HepG2 (cell line): ENCODE measurements at regions not wholly inside any gene's neighbourhood (a gene's known extent, or its start where the extent isn't known, plus 50 kb on each side); places are given as distances from the start of the nearest gene placed in this dataset.

Experiments
- ATAC-seq: fragments of 200-7000 bp; cut with Tn5 transposase; 3 replicates; pipeline ENCODE4 v1.9.1; 2020; ENCODE audit warnings: mild to moderate bottlenecking, moderate library complexity
- BruUV-seq: library from RNA; stranded (reverse); fragments of 400-500 nt; replicated peaks from 2 replicates; lab custom pipeline; 2021; lab: Mats Ljungman, UMichigan
- CTCF ChIA-PET: fragments of 300-600 bp; formaldehyde crosslinking; extraction: SDS; loops from one replicate; lab custom pipeline; 2021; ENCODE audit warnings: low total read pairs, inconsistent platforms, low intra/inter-chr PET ratio; lab: Yijun Ruan, JAX
- POLR2A ChIA-PET: fragments of 350-600 bp; sonication (Branson Sonifier 250); formaldehyde crosslinking; loops from one replicate; lab custom pipeline; 2020; ENCODE audit warnings: antibody characterized with exemption, inconsistent platforms; lab: Yijun Ruan, JAX
- DNase-seq: peaks from one replicate; pipeline ENCODE4 v3.0.0-alpha.2; 2015; ENCODE audit warnings: low spot score
- FAIRE-seq: peaks from 3 replicates; lab custom pipeline; 2011; peaks lifted over from hg19 to GRCh38; lab: Jason Lieb, UNC
- H2AFZ ChIP-seq: one replicate; pipeline ENCODE4 v1.6.1; 2011; ENCODE audit warnings: low read length, inconsistent platforms
- H3K27ac ChIP-seq: fragments of 300-600 bp; 3 replicates; pipeline ENCODE4 v1.8.0; 2011; ENCODE audit warnings: mixed run types, mild to moderate bottlenecking, mixed read lengths, low read length, inconsistent platforms; ENCODE audit not compliant: insufficient read depth; ENCODE audit errors: extremely low read length
- H3K27me3 ChIP-seq, 2 experiments: fragments of 200-600 bp in 1 of 2; 2 replicates in 1 of 2; 3 replicates in 1 of 2; pipeline versions ENCODE4 v1.6.0 to v1.8.0; 2011; ENCODE audit warnings: low read length in 2 of 2, mild to moderate bottlenecking in 2 of 2, moderate library complexity in 2 of 2, inconsistent platforms in 1 of 2; ENCODE audit not compliant: insufficient read depth in 2 of 2, control insufficient read depth in 1 of 2
- H3K36me3 ChIP-seq, 2 experiments: fragments of 200-600 bp in 1 of 2; replicated peaks in 1 of 2; 2 replicates in 1 of 2; 3 replicates in 1 of 2; pipeline versions ENCODE4 v1.5.1 to v1.8.0; 2011; ENCODE audit warnings: low read length in 2 of 2, inconsistent platforms in 1 of 2; ENCODE audit not compliant: insufficient read depth in 2 of 2, control insufficient read depth in 1 of 2
- H3K4me1 ChIP-seq: 2 replicates; pipeline ENCODE4 v1.5.1; 2012; ENCODE audit warnings: low read length, inconsistent platforms; ENCODE audit not compliant: insufficient read depth
- H3K4me2 ChIP-seq: 2 replicates; pipeline ENCODE4 v1.6.0; 2011; ENCODE audit warnings: low read depth, low read length, inconsistent platforms
- H3K4me3 ChIP-seq, 3 experiments: fragments of 200-600 bp in 1 of 3; sonication (generic), shearing (Covaris generic) in 1 of 3; replicated peaks in 1 of 3; 2 replicates each; pipeline ENCODE4 v1.5.1; 2011 to 2016; ENCODE audit warnings: low read length in 3 of 3, inconsistent platforms in 2 of 3, low read depth in 2 of 3, mild to moderate bottlenecking in 2 of 3, control low read depth in 1 of 3, mixed read lengths in 1 of 3; ENCODE audit not compliant: insufficient read depth in 1 of 3
- H3K79me2 ChIP-seq: one replicate; pipeline ENCODE4 v1.6.1; 2011; ENCODE audit warnings: low read length, inconsistent platforms; ENCODE audit not compliant: insufficient read depth
- H3K9ac ChIP-seq: 2 replicates; pipeline ENCODE4 v1.6.0; 2011; ENCODE audit warnings: mild to moderate bottlenecking, low read depth, low read length, inconsistent platforms; ENCODE audit not compliant: insufficient read depth
- H3K9me3 ChIP-seq: 2 replicates; pipeline ENCODE4 v1.5.1; 2012; ENCODE audit warnings: mild to moderate bottlenecking, low read length
- H4K20me1 ChIP-seq: 2 replicates; pipeline ENCODE4 v1.6.0; 2011; ENCODE audit warnings: inconsistent platforms, mild to moderate bottlenecking, low read length, moderate library complexity; ENCODE audit not compliant: insufficient read depth
- ATF4 ChIP-seq, 2 experiments: fragments of 450-650 bp in 1 of 2; sonication (generic) in 1 of 2; formaldehyde crosslinking; IDR thresholded peaks; 2 replicates each; pipeline versions ENCODE4 v1.5.0 to v1.8.0; 2020 to 2022; ENCODE audit warnings: mild to moderate bottlenecking in 1 of 2, missing genetic modification reagents in 1 of 2
- ATF5 ChIP-seq: sonication (generic); formaldehyde crosslinking; IDR thresholded peaks from 2 replicates; pipeline ENCODE4 v1.4.0; 2020; ENCODE audit warnings: mild to moderate bottlenecking, low read depth, missing genetic modification reagents
- HIVEP1 ChIP-seq: sonication (generic); formaldehyde crosslinking; IDR thresholded peaks from 2 replicates; pipeline ENCODE4 v1.4.0; 2020; ENCODE audit warnings: mild to moderate bottlenecking, missing genetic modification reagents
- HNRNPLL ChIP-seq: fragments of 200-400 bp; formaldehyde crosslinking; IDR thresholded peaks from 2 replicates; pipeline ENCODE4 v1.6.1; 2017; ENCODE audit warnings: mild to moderate bottlenecking, low read depth, low read length; ENCODE audit not compliant: poor library complexity, severe bottlenecking
- REL ChIP-seq: sonication (generic); formaldehyde crosslinking; conservative IDR thresholded peaks from 2 replicates; pipeline ENCODE4 v1.8.0; 2022; ENCODE audit warnings: mild to moderate bottlenecking, missing genetic modification reagents, moderate library complexity
- SOX13 ChIP-seq, 3 experiments: fragments of 450-650 bp in 1 of 3; sonication (generic) in 1 of 3; formaldehyde crosslinking in 1 of 3; IDR thresholded peaks in 2 of 3; conservative IDR thresholded peaks in 1 of 3; 2 replicates each; pipeline versions ENCODE4 v1.5.0 to v1.6.1; 2016 to 2020; ENCODE audit warnings: antibody characterized with exemption in 1 of 3, mild to moderate bottlenecking in 1 of 3, missing compliant biosample characterization in 1 of 3, missing genetic modification reagents in 1 of 3, moderate library complexity in 1 of 3
- ZBTB4 ChIP-seq: sonication (generic); formaldehyde crosslinking; IDR thresholded peaks from 2 replicates; pipeline ENCODE4 v1.4.0; 2020; ENCODE audit warnings: missing genetic modification reagents, mild to moderate bottlenecking, borderline replicate concordance
- ZBTB44 ChIP-seq: sonication (generic); formaldehyde crosslinking; IDR thresholded peaks from 2 replicates; pipeline ENCODE4 v1.4.0; 2020; ENCODE audit warnings: missing genetic modification reagents
- ZNF546 ChIP-seq: sonication (generic); formaldehyde crosslinking; conservative IDR thresholded peaks from 2 replicates; pipeline ENCODE4 v1.8.1; 2023; ENCODE audit warnings: mild to moderate bottlenecking, missing genetic modification reagents
- ZNF792 ChIP-seq: IDR thresholded peaks from 2 replicates; pipeline ENCODE4 v1.6.1; 2016
- ZNF883 ChIP-seq: sonication (generic); formaldehyde crosslinking; IDR thresholded peaks from 2 replicates; pipeline ENCODE4 v1.5.1; 2020; ENCODE audit warnings: mild to moderate bottlenecking, missing genetic modification reagents; ENCODE audit errors: not compliant biosample characterization
- WGBS: methylation state at CpG from one replicate; pipeline ENCODE4 v1.1.6; 2017; ENCODE audit warnings: low lambda C conversion rate; 5-methylcytosine and 5-hydroxymethylcytosine counted together
- in situ Hi-C: cut with HindIII; loops from 2 replicates; pipeline ENCODE4 v1.10.0; 2017; ENCODE audit warnings: low pct_unique_long_range_greater_than_20kb; ENCODE audit not compliant: extremely low pct_ligation_motif_present
- intact Hi-C: fragments of 100-400 bp; cut with micrococcal nuclease; formaldehyde crosslinking; loops from one replicate; pipeline ENCODE4 v1.10.0; 2022; ENCODE audit not compliant: unreplicated experiment

- 7% methylated on average over 3 of the region's 3 CpGs for WGBS
- Histone ChIP-seq H3K9me3 (peaks cover 9% of the 10 kb centered on the region; the same call in 1 of the 2 replicates), H3K79me2 (no peaks in the 10 kb centered on the region), H3K9ac (no peak overlapping the region), H3K36me3 (no peaks in the 10 kb centered on the region), H3K4me3 (no peak overlapping the region), H3K27me3 (no peaks in the 10 kb centered on the region), H2AFZ (no peak overlapping the region), H3K27ac (no peak overlapping the region), H3K4me2 (no peak overlapping the region), H4K20me1 (no peaks in the 10 kb centered on the region), H3K4me1 (no peaks in the 10 kb centered on the region)
- intact Hi-C loops = no loop called here
- in situ Hi-C loops = no loop called here
- ATAC-seq (no peak), DNase-seq (no peak), FAIRE-seq (no peak)
- TF ChIP-seq HIVEP1 (no peak), REL (CRISPR knock-in tag) (no peak), ZNF792 (CRISPR knock-in tag) (no peak), ATF5 (CRISPR knock-in tag) (no peak)
- POLR2A ChIA-PET = no interaction called here
- no TSS peak for BruUV-seq
- CTCF ChIA-PET = no interaction called here
Observed at GRCh38 chr5:89045216-89045615, 162.2 kb upstream of the MEF2C start.

- Histone ChIP-seq H3K36me3 (no peaks in the 10 kb centered on the region), H3K4me1 (no peaks in the 10 kb centered on the region), H3K4me3 (no peak overlapping the region), H3K27me3 (no peaks in the 10 kb centered on the region), H3K4me2 (no peak overlapping the region), H2AFZ (no peak overlapping the region), H4K20me1 (no peaks in the 10 kb centered on the region), H3K79me2 (no peaks in the 10 kb centered on the region), H3K9ac (no peak overlapping the region), H3K27ac (no peak overlapping the region), H3K9me3 (peaks cover 9% of the 10 kb centered on the region; the same call in 1 of the 2 replicates)
- CTCF ChIA-PET = no interaction called here
- ATAC-seq (no peak), FAIRE-seq (no peak), DNase-seq (no peak)
- in situ Hi-C loops (no loop called here), intact Hi-C loops (no loop called here)
- POLR2A ChIA-PET = no interaction called here
- WGBS = 41% methylated on average over 5 of the region's 5 CpGs
- no TSS peak for BruUV-seq
- no peak for TF ChIP-seq ZNF546
- TF ChIP-seq ZBTB44 (CRISPR knock-in tag) = no peak
- no peak for TF ChIP-seq ZNF883
- no peak for TF ChIP-seq SOX13 (IDR thresholded peaks at IDR 0.05)
- TF ChIP-seq SOX13 (CRISPR knock-in tag; conservative IDR thresholded peaks at IDR 0.05 in 1 of 2, IDR thresholded peaks at IDR 0.05 in 1 of 2) = no peak
- no peak for TF ChIP-seq ZBTB4 (CRISPR knock-in tag)
- no peak for TF ChIP-seq ATF4 (CRISPR knock-in tag; IDR thresholded peaks at IDR 0.05)
- TF ChIP-seq HNRNPLL = no peak
Observed at GRCh38 chr5:89044674-89045200, 161.8 kb upstream of the MEF2C start.
